H1 (cell line): ENCODE measurements at regions not wholly inside any gene's neighbourhood (a gene's known extent, or its start where the extent isn't known, plus 50 kb on each side); places are given as distances from the start of the nearest gene placed in this dataset.
"Not testable (repeated sequence)": the region's sequence is repeated elsewhere in the genome, so short reads cannot be mapped to it uniquely, and the experiment has no call there.

Experiments
- CTCF ChIA-PET: fragments of 300-600 bp; sonication (Branson Sonifier 250); formaldehyde crosslinking; loops from one replicate; lab custom pipeline; 2021; ENCODE audit not compliant: partially characterized antibody; lab: Charles Lee
- POLR2A ChIA-PET: fragments of 300-600 bp; sonication (Branson Sonifier 250); formaldehyde crosslinking; loops from one replicate; lab custom pipeline; 2021; ENCODE audit warnings: inconsistent platforms; ENCODE audit not compliant: partially characterized antibody; lab: Charles Lee
- DNase-seq, 2 experiments: peaks; one replicate each; pipeline versions ENCODE4 v3.0.0 to v3.0.0-alpha.2; 2010 to 2022; ENCODE audit warnings: low spot score in 2 of 2, low read depth in 1 of 2, mixed read lengths in 1 of 2
- FAIRE-seq: peaks from 2 replicates; lab custom pipeline; 2011; peaks lifted over from hg19 to GRCh38; lab: Jason Lieb, UNC
- H2AFZ ChIP-seq: 2 replicates; pipeline ENCODE4 v1.8.1; 2012; ENCODE audit warnings: low read length, inconsistent platforms
- H2AK5ac ChIP-seq: 2 replicates; pipeline ENCODE4 v1.6.1; 2013; ENCODE audit warnings: low read depth, low read length
- H2BK120ac ChIP-seq: replicated peaks from 2 replicates; pipeline ENCODE3; 2013; ENCODE audit warnings: low read depth, low read length, inconsistent platforms
- H2BK12ac ChIP-seq: 2 replicates; pipeline ENCODE4 v1.6.1; 2013; ENCODE audit warnings: low read depth, low read length
- H2BK15ac ChIP-seq: 2 replicates; pipeline ENCODE4 v1.6.1; 2013; ENCODE audit warnings: low read length
- H2BK20ac ChIP-seq: 2 replicates; pipeline ENCODE4 v1.6.1; 2013; ENCODE audit warnings: low read length
- H2BK5ac ChIP-seq: 2 replicates; pipeline ENCODE4 v1.6.1; 2013; ENCODE audit warnings: low read depth, low read length
- H3K14ac ChIP-seq: 2 replicates; pipeline ENCODE4 v1.6.1; 2013; ENCODE audit warnings: inconsistent platforms; ENCODE audit not compliant: insufficient read length
- H3K18ac ChIP-seq: 2 replicates; pipeline ENCODE4 v1.6.1; 2013; ENCODE audit warnings: low read length; ENCODE audit errors: extremely low read depth
- H3K23ac ChIP-seq: 2 replicates; pipeline ENCODE4 v1.6.1; 2013; ENCODE audit warnings: inconsistent platforms; ENCODE audit not compliant: insufficient read length
- H3K23me2 ChIP-seq: 2 replicates; pipeline ENCODE4 v1.6.1; 2013; ENCODE audit warnings: low read depth, low read length
- H3K27ac ChIP-seq: 2 replicates; pipeline ENCODE4 v1.6.1; 2011; ENCODE audit warnings: low read depth, low read length, inconsistent platforms
- H3K27me3 ChIP-seq, 4 experiments: replicated peaks in 1 of 4; 1 replicate in 1 of 4; 2 replicates in 3 of 4; pipeline versions ENCODE4 v1.6.1 to v1.8.1; 2011 to 2013; ENCODE audit warnings: low read length in 3 of 4, mild to moderate bottlenecking in 3 of 4, inconsistent platforms in 2 of 4, mixed read lengths in 2 of 4, moderate library complexity in 1 of 4; ENCODE audit not compliant: control insufficient read depth in 3 of 4, insufficient read depth in 3 of 4; ENCODE audit errors: extremely low read depth in 1 of 4
- H3K36me3 ChIP-seq, 4 experiments: 2 replicates each; pipeline versions ENCODE4 v1.6.1 to v1.8.1; 2011 to 2013; ENCODE audit warnings: mild to moderate bottlenecking in 4 of 4, low read length in 3 of 4, moderate library complexity in 2 of 4, control low read depth in 1 of 4, inconsistent platforms in 1 of 4; ENCODE audit not compliant: insufficient read depth in 4 of 4, control insufficient read depth in 2 of 4
- H3K4ac ChIP-seq: replicated peaks from 2 replicates; pipeline ENCODE3; 2013; ENCODE audit warnings: low read length, low read depth, mixed read lengths, inconsistent platforms; ENCODE audit not compliant: insufficient read length
- H3K4me1 ChIP-seq, 4 experiments: replicated peaks in 1 of 4; 1 replicate in 1 of 4; 2 replicates in 3 of 4; pipeline versions ENCODE4 v1.6.1 to v1.8.1; 2011 to 2013; ENCODE audit warnings: low read length in 3 of 4, inconsistent platforms in 2 of 4, mixed read lengths in 1 of 4; ENCODE audit not compliant: insufficient read depth in 4 of 4, control insufficient read depth in 3 of 4
- H3K4me2 ChIP-seq, 2 experiments: 2 replicates each; pipeline versions ENCODE4 v1.6.1 to v1.8.1; 2011 to 2013; ENCODE audit warnings: low read depth in 2 of 2, low read length in 2 of 2, control low read depth in 1 of 2, inconsistent platforms in 1 of 2, mild to moderate bottlenecking in 1 of 2; ENCODE audit not compliant: insufficient read depth in 1 of 2
- H3K4me3 ChIP-seq, 4 experiments: fragments of 200-600, 300-600 bp in 1 of 4; sonication (generic), shearing (Covaris generic), sonication (Bioruptor Twin) in 1 of 4; 2 replicates each; pipeline versions ENCODE4 v1.5.1 to v1.8.1; 2011 to 2016; ENCODE audit warnings: low read length in 4 of 4, low read depth in 3 of 4, control low read depth in 2 of 4, inconsistent platforms in 2 of 4, mild to moderate bottlenecking in 2 of 4, mixed read lengths in 1 of 4, moderate library complexity in 1 of 4; ENCODE audit not compliant: insufficient read depth in 2 of 4; ENCODE audit errors: extremely low read depth in 1 of 4
- H3K56ac ChIP-seq: replicated peaks from 2 replicates; pipeline ENCODE3; 2013; ENCODE audit warnings: low read depth, mild to moderate bottlenecking, mixed read lengths, low read length, inconsistent platforms; ENCODE audit not compliant: insufficient read length
- H3K79me1 ChIP-seq: 2 replicates; pipeline ENCODE4 v1.6.1; 2013; ENCODE audit warnings: low read depth, low read length, control low read depth
- H3K79me2 ChIP-seq, 2 experiments: 2 replicates each; pipeline versions ENCODE4 v1.6.1 to v1.8.1; 2012 to 2013; ENCODE audit warnings: low read length in 2 of 2, mild to moderate bottlenecking in 2 of 2, inconsistent platforms in 1 of 2; ENCODE audit not compliant: insufficient read depth in 2 of 2, control insufficient read depth in 1 of 2
- H3K9ac ChIP-seq, 4 experiments: replicated peaks in 1 of 4; 1 replicate in 1 of 4; 2 replicates in 3 of 4; pipeline versions ENCODE4 v1.6.1 to v1.8.1; 2011 to 2013; ENCODE audit warnings: low read depth in 3 of 4, low read length in 3 of 4, control low read depth in 2 of 4, mild to moderate bottlenecking in 2 of 4, moderate library complexity in 2 of 4, inconsistent platforms in 1 of 4; ENCODE audit errors: extremely low read depth in 1 of 4
- H3K9me3 ChIP-seq, 2 experiments: 2 replicates each; pipeline versions ENCODE4 v1.6.1 to v1.8.1; 2012 to 2013; ENCODE audit warnings: mild to moderate bottlenecking in 2 of 2, moderate library complexity in 2 of 2, control low read depth in 1 of 2, inconsistent platforms in 1 of 2, low read depth in 1 of 2, low read length in 1 of 2, mixed read lengths in 1 of 2; ENCODE audit not compliant: insufficient read depth in 2 of 2
- H4K20me1 ChIP-seq, 2 experiments: replicated peaks in 1 of 2; 2 replicates each; pipeline versions ENCODE3 to v1.8.1; 2011 to 2013; ENCODE audit warnings: inconsistent platforms in 2 of 2, low read length in 2 of 2, mild to moderate bottlenecking in 1 of 2; ENCODE audit not compliant: insufficient read depth in 2 of 2, control insufficient read depth in 1 of 2
- H4K5ac ChIP-seq: 2 replicates; pipeline ENCODE4 v1.6.1; 2013; ENCODE audit warnings: low read length, low read depth, mixed read lengths, inconsistent platforms; ENCODE audit not compliant: insufficient read length
- H4K8ac ChIP-seq: 2 replicates; pipeline ENCODE4 v1.8.0; 2013; ENCODE audit warnings: mild to moderate bottlenecking, moderate library complexity, low read length, inconsistent platforms; ENCODE audit not compliant: insufficient read depth; ENCODE audit errors: extremely low read depth
- H4K91ac ChIP-seq: replicated peaks from 2 replicates; pipeline ENCODE3; 2013; ENCODE audit warnings: low read length, mixed read lengths, inconsistent platforms; ENCODE audit not compliant: insufficient read length
- CEBPB ChIP-seq: IDR thresholded peaks from 2 replicates; pipeline ENCODE4 v1.6.1; 2012; ENCODE audit warnings: low read depth, low read length
- NRF1 ChIP-seq: IDR thresholded peaks from 2 replicates; pipeline ENCODE4 v1.6.1; 2011; ENCODE audit warnings: mild to moderate bottlenecking, low read depth, low read length, improper control_type of control experiment
- SP4 ChIP-seq: IDR thresholded peaks from 2 replicates; pipeline ENCODE4 v1.6.1; 2012; ENCODE audit warnings: low read length, inconsistent platforms
- WGBS, 2 experiments: shearing (Covaris generic) in 1 of 2; methylation state at CpG; one replicate each; pipeline versions ENCODE4 v1.1.6 to v1.1.7; 2013 to 2015; ENCODE audit warnings: low lambda C conversion rate in 2 of 2, mixed read lengths in 2 of 2, inconsistent platforms in 1 of 2, low coverage in 1 of 2, missing lambda C conversion rate in 1 of 2; ENCODE audit not compliant: insufficient replicate concordance in 2 of 2, insufficient coverage in 1 of 2, insufficient read length in 1 of 2; ENCODE audit errors: extremely low coverage in 1 of 2, missing lambda C conversion rate in 1 of 2; 5-methylcytosine and 5-hydroxymethylcytosine counted together

DNA sequence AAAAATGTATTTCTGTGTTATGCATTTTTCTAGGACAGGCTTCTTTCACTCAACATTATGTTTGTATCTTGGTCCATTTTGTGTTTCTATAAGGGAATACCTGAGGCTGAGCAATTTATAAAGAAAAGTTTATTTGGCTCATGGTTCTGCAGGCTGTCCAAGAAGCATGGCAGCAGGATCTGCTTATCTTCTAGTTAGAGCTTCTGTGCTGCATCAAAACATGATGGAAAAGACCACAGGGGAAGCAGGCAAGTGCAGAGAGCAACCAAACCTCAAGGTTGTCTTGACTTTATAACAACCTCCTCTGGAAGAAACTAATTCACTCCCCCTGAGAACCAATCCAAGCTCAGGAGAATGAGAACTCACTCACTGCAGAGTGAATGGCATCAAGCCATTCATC is 1601.0 kb upstream of the NUDT12 start:
- Histone ChIP-seq H3K4me3 (no peak overlapping the region), H3K4me1 (peaks cover 0 to 2% (median 0%) of the 10 kb centered on the region in 4 experiments; a peak in 1 of 7 replicates), H3K23me2 (no peaks in the 10 kb centered on the region), H2AFZ (no peak overlapping the region), H2AK5ac (no peak overlapping the region), H3K23ac (no peak overlapping the region), H3K18ac (no peak overlapping the region), H4K5ac (no peak overlapping the region), H2BK15ac (no peak overlapping the region), H3K27me3 (no peaks in the 10 kb centered on the region), H3K9me3 (0 out of 4 replicates have a peak, but pooled peaks cover 0 to 3% of the 10 kb centered on the region in 2 experiments), H3K79me2 (no peaks in the 10 kb centered on the region), H3K79me1 (no peaks in the 10 kb centered on the region), H2BK20ac (no peak overlapping the region), H4K20me1 (no peaks in the 10 kb centered on the region), H3K4me2 (no peak overlapping the region), H3K27ac (no peak overlapping the region), H3K56ac (no peak overlapping the region), H3K4ac (no peak overlapping the region), H3K14ac (no peak overlapping the region), H3K9ac (no peak overlapping the region), H4K8ac (no peak overlapping the region), H2BK120ac (no peak overlapping the region), H4K91ac (no peak overlapping the region), H2BK12ac (no peak overlapping the region), H3K36me3 (no peaks in the 10 kb centered on the region), H2BK5ac (no peak overlapping the region)
- FAIRE-seq (no peak), DNase-seq (no peak)
- POLR2A ChIA-PET = no interaction called here
- TF ChIP-seq NRF1 (no peak), SP4 (no peak), CEBPB (no peak)
- CTCF ChIA-PET = no interaction called here

DNA sequence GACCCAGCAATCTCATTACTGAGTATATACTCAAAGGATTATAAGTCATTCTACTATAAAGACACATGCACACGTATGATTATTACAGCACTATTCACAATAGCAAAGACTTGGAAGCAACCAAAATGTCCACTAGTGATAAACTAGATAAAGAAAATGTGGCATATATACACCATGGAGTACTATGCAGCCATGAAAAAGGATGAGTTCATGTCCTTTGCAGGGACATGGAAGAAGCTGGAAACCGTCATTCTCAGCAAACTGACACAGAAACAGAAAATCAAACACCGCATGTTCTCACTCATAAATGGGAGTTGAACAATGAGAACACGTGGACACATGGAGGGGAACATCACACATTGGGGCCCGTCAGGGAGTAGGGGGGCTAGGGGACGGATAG is 1600.0 kb upstream of the NUDT12 start:
- FAIRE-seq, H3K23ac ChIP-seq, H3K79me1 ChIP-seq, H2AK5ac ChIP-seq, H2BK12ac ChIP-seq, H3K27me3 ChIP-seq, H3K36me3 ChIP-seq, H4K8ac ChIP-seq, H4K91ac ChIP-seq, H3K4me2 ChIP-seq, H2BK20ac ChIP-seq, H4K20me1 ChIP-seq, H3K9ac ChIP-seq, H3K4me3 ChIP-seq, POLR2A ChIA-PET, H2AFZ ChIP-seq, H3K27ac ChIP-seq, H3K14ac ChIP-seq, H3K18ac ChIP-seq, H3K4me1 ChIP-seq, H2BK15ac ChIP-seq, CTCF ChIA-PET, H3K56ac ChIP-seq, H2BK120ac ChIP-seq, H4K5ac ChIP-seq, DNase-seq, H3K79me2 ChIP-seq, H3K4ac ChIP-seq, H2BK5ac ChIP-seq, H3K23me2 ChIP-seq, H3K9me3 ChIP-seq: not testable (repeated sequence)
- 98% methylated on average over 6 of the region's 6 CpGs; no CpG with 5 or more reads in 1 of the 2 experiments for WGBS, 2 experiments
